PC-3 (cell line): ENCODE measurements at regions not wholly inside any gene's neighbourhood (a gene's known extent, or its start where the extent isn't known, plus 50 kb on each side); places are given as distances from the start of the nearest gene placed in this dataset.
"Not testable (repeated sequence)": the region's sequence is repeated elsewhere in the genome, so short reads cannot be mapped to it uniquely, and the experiment has no call there.

Experiments
- CTCF ChIP-seq: fragments of 300-600 bp; sonication (generic); conservative IDR thresholded peaks from 2 replicates; pipeline ENCODE4 v1.5.1; 2017; ENCODE audit warnings: antibody characterized with exemption, low read depth, mild to moderate bottlenecking, low read length
- EZH2 ChIP-seq: fragments of 300-600 bp; sonication (generic); IDR thresholded peaks from one replicate; pipeline ENCODE4 v1.6.1; 2017; ENCODE audit warnings: antibody characterized with exemption, mild to moderate bottlenecking, low read length; ENCODE audit not compliant: unreplicated experiment

- TF ChIP-seq CTCF, EZH2: not testable (repeated sequence)
Observed at GRCh38 chr3:154852998-154853397, 227.1 kb upstream of the MME start.
